KG1 (cell line): ENCODE measurements at regions not wholly inside any gene's neighbourhood (a gene's known extent, or its start where the extent isn't known, plus 50 kb on each side); places are given as distances from the start of the nearest gene placed in this dataset.
"Not testable (repeated sequence)": the region's sequence is repeated elsewhere in the genome, so short reads cannot be mapped to it uniquely, and the experiment has no call there.

Source experiments
- DNase-seq: peaks from one replicate; lab custom pipeline; 2025; lab: John Stamatoyannopoulos, UW

DNA sequence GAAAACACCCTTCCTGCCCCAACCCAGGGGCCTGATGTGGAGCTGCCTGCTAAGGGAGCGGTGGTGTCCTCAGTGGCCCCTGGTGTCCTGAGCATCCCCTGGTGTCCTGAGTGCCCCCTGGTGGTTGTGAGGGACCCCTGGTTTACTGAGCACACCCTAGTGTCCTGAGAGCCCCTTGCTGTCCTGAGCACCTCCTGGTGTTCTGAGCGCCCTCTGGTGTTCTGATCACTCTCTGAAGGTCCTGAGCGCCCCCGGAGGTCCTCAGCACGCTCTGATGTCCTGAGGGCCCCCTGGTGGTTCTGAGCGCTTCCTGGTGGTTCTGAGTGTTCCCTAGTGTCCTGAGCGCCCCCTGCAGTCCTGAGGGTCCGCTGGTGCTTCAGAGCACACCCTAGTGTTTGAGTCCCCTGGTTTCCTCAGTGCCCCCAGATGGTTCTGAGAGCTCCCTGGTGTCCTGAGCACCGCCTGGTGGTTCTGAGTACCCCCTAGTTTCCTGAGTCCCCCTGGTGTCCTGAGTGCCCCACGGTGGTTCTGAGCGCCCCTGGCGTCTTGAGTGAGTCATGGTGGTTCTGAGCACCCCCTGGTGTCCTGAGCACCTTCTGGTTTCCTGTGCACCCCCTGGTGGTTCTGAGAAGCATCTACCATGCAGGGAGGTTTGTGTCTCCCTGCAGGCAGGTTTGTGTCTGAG lies 1004.2 kb downstream of the TMEM121 start:
- no peak for DNase-seq

DNA sequence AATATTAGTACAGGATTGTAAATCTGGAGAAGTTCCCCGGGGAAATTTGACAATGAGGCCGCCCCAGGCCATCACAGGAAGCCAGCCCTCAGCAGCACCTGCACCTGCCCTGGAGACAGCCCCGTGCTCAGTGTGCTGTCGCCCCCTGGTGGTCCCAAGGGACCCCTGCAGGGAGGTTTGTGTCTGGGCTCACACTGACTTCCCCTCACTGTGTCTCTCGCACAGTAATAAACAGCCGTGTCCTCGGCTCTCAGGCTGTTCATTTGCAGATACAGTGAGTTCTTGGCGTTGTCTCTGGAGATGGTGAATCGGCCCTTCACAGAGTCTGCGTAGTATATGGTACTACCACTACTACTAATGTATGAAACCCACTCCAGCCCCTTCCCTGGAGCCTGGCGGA lies 1011.2 kb downstream of the TMEM121 start:
- not testable (repeated sequence) for DNase-seq

DNA sequence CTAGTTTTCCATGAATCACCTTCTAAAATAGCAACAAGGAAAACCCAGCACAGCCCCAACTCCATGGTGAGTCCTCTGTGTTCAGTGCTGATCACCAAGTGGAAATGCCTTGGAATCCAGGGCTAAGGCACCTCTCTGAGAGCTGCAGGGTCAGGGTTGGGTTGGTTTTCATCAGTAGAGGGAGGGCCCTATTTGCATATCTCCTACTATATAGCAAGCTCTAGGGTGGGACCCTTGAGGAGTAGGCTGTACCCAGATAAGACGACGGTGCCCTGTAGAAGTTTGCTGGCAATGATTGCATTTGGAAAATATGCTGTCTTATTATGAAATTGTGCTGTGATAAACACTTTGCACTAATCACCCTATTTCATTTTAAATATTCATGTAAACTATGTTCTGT lies 1011.8 kb downstream of the TMEM121 start:
- no peak for DNase-seq

DNA sequence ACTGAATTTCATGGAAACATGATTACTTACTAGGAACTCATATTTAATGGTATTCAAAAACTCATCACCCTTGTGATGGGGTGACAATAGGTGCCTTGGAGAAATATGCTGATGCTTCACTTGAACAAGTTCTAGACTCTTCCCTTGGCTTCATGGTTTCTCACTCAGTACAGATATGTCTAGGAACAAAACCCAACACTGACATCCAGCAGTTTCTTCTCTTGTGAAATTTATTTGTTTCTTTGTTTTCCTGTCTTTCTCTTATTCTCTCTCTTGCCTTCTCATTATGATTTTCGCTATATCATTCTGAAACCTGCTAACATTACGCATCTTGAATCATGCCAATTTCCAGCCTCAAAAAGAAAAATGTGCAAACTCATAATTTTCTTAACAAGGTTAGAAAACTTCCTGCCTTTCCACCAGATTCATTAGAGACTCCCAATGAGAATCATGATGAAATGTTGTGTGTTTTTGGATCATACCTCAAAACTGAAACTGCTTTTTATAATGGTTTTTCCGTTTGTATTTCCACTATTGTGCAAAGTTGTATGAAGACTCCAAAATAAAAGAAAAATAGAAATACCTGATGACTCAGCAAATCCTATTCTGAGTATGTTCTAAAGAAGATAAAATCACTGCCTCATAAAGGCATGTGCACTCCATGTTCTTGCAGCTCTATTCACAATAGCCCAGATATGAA lies 1021.5 kb downstream of the TMEM121 start:
- no peak for DNase-seq

DNA sequence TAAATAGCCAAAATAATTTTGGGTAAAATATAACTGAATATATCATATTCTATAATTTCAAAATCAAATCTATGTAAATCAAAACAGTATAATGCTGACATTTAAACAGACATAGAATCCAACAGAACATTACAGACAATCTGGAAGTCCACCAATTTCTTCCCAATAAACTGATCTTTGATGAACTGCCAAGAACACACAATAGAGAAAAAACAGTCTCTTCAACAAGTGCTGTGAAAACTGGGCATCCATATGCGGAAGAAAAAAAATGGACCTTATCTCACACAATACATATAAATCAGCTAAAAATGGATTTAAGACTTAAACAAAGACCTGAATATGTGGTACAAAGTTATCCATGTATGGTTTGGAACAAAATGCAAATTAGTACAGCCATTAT lies 1022.7 kb downstream of the TMEM121 start:
- no peak for DNase-seq

DNA sequence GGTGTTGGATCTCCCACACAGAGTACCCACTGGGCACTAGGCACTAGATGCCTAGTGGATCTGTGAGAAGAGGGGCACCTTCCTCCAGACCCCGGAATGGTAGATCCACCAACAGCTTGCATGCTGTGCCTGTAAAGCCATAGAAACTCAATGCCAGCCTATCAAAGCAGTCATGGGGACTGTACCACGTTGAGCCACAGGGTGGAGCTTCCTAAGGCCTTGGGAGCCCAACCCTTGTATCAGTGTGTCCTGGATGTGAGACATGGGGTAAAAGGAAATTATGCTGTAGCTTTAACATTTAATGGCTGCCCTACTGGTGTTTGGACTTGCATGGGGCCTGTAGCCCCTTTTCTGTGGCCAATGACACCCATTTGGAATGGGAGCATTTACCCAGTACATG lies 1024.9 kb downstream of the TMEM121 start:
- no peak for DNase-seq

DNA sequence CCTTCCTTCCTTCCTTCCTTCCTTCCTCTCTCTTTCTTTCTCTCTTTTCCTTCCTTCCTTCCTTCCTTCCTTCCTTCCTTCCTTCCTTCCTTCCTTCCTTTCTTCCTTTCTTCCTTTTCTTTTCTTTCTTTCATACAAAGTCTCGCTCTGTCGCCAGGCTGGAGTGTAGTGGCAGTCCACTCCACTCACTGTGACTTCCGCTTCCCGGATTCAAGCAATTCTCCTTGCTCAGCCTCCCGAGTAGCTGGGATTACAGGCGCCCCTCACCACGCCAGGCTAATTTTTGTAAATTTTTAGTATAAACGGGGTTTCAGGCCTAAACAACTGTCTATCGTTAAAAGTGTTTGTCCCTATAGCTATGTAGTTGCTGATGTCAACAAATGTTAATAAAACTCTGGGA lies 1029.8 kb downstream of the TMEM121 start:
- DNase-seq = not testable (repeated sequence)

DNA sequence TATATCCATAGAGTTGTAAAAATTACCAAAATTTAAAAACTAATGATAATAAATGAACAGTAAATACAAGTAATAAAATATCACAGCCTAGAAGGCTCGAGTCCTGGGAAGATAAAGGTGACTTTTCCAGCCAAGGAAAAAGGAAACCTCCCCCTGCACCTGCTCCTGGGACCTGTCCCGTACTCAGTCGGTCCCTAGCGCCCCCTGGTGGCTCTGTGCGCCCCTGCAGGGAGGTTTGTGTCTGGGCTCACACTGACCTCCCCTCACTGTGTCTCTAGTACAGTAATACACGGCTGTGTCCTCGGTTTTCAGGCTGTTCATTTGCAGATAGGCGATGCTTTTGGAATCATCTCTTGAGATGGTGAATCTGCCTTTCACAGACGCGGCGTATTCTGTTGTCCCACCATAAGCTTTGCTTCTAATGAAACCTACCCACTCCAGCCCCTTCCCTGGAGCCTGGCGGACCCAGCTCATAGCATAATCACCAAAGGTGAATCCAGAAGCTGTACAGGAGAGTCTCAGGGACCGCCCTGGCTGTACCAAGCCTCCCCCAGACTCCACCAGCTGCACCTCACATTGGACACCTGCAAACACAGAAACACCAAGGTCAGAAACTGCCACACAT lies 1030.4 kb downstream of the TMEM121 start:
- no peak for DNase-seq

DNA sequence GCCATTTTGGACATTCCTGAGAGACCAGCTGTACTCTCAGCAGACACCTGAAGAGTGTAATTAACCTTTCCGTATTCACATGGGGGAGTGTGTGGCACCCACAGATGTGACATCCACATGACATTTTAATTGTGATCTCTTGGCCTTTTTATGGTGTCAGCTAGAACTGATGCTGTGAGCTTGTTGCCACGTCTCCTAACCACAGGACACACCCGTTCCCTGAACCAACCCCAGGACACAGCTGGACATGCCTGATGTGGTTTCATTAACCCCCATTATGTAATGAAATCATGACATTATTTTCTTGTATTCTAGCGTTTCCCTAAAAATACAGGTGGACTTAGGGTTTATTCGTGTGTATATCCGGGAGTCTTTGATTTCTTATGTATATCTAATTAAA lies 1036.1 kb downstream of the TMEM121 start:
- no peak for DNase-seq

DNA sequence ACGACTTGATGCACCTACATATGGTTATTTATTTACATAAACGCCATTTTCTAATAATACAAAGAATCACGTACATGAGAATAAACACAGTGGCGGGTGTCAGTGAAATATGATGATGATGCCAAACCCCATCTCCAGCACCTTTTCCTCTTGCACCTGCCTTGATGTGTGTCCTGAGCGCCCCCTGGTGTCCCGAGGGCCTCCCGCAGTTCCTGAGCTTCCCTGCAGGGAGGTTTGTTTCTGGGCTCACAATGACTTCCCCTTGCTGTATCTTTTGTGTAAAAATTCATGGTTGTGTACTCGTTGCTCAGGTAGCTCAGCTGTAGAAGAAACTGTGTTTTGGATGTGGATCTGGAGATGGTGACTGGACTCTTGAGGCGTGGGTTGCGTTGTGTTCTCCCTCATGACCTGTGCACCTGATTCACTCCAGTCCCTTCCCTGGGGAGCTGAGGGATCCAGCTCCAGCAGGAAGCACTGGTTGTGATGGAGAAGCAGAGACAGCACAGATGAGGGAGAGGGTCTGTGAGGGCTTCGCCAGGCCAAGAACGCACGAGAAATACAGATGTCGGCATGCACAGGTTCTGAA lies 1037.8 kb downstream of the TMEM121 start:
- peak; percentile 38 for DNase-seq

DNA sequence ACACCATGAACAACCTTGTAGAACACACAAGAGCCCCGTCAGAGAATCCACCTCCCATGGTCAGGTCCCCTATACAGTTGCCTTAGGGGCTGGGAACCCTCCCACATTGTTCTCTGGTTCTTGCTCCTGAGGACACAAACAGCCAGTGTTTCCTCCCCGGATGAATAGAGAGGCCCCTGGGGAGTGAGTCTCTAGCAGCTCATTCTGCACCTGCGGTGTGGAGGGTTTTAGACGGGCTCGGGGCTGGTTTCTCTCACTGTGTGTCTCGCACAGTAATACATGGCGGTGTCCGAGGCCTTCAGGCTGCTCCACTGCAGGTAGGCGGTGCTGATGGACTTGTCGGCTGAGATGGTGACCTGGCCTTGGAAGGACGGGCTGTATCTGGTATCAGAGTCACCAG lies 1052.1 kb downstream of the TMEM121 start:
- DNase-seq = no peak

DNA sequence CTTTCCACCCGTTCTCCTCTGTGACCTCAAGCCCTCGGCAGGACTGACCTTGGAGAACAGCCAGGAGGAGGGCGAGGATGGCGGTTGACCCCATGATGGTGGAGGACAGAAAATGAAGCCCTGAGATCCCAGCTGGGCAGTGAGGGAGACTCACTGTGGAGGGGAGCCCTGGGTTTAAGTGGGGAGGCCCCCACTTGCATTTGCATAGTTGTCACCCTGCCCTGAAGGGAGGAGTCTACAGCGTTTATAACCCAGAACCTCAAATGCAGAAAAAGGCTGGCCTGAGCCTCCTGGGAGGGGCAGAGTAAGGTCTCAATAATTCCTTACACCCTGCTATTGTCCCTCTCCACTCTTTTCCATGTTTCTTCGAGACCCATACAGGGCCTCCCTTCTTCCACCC lies 1052.7 kb downstream of the TMEM121 start:
- DNase-seq = no peak

DNA sequence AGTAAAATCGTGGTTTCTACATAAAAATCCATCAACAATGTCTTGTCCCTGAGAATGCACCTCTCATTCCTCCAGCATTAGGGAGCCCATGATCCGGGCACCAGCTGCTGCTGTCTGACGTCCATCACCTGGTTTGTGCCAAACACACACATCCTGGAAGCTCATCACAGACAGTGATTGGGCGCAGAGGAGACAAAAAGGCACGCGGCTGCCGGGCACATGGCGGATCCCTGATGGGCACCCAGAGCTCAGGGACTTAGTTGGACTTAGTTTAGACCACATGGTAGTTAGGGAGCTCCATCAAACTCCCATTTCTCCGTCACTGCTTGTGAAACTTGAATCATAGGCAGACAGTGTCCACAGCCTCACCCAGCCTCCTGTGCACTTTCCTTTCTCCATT lies 1059.3 kb downstream of the TMEM121 start:
- DNase-seq = no peak

DNA sequence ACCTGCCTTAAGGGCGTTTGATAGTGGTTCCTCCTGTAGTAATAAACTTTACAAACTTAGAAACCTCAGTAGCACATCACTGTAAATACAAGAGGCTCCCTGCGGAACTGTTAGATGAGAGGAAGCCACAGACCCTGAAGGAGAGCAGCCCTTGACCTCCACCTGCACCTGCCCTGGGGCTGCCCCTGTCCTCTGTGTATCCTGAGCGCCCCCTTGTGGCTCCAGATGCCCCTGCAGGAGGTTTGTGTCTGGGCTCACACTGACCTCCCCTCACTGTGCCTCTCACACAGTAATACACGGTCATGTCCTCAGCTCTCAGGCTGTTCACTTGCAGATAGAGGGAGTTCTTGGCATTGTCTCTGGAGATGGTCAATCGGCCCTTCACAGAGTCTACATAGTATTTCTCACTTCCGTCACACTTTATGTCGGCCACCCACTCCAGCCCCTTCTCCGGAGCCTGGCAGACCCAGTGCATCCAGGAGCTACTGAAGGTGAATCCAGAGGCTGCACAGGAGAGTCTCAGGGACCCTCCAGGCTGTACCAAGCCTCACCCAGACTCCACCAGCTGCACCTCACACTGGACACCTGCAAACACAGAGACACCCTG lies 1059.8 kb downstream of the TMEM121 start:
- DNase-seq = peak; percentile 18

DNA sequence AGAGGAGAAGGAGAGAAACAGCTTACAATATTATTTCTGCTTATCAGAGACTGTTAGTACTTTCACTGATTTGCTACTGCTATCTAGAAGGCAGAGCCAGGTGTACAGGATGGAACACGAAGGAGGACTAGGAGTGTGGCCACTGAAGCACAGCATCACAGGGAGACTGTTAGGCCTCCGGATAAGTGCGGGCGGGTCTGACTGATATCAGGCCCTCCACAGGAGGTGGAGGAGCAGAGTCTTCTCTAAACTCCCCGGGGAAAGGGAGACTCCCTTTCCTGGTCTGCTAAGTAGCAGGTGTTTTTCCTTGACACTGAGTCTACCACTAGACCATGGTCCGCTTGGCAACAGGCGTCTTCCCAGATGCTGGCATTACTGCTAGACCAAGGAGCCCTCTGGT lies 1065.2 kb downstream of the TMEM121 start:
- not testable (repeated sequence) for DNase-seq

DNA sequence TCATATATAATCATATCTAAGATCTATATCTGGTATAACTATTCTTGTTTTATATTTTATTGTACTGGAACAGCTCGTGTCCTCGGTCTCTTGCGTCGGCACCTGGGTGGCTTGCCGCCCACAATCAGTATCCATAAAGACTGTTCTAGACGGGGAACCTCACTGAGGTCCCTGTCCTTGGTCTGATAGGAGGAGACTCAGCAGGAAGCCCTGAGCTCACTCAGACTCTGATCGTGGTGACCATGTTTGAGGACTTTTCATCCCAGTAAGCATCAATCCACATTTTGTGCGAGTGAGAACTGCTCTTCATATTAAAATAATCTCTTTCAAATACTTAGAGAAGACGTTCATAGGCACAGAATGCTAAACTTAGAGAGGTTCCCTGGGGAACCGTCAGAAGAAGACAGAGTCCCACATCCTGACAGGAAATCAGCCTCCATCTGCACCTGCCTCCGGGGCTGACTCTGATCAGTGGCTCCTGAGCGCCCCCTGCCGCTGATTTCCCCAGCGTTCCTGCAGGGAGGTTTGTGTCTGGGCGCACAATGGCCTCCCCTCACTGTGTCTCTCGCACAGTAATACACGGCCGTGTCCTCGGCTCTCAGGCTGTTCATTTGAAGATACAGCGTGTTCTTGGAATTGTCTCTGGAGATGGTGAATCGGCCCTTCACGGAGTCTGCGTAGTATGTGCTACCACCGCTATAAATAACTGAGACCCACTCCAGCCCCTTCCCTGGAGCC lies 1065.9 kb downstream of the TMEM121 start:
- DNase-seq = not testable (repeated sequence)

DNA sequence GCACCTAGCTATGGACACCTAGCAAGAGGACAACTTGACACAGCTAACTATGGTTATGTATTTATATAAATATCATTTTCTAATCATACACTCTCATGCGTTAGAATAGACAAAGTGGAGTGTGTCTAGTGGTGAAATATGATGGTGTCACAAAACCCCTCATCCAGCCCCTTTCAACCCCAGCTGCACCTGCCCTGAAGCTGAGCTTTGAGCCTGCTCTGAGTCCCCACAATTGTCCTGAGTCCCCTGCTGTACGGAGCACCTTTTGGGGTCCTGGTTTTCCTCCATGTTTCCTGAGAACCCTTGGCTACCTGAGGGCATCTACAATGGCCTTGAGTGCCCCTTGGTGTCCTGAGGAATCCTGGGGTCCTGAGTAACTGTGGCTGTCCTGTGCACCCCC lies 1072.8 kb downstream of the TMEM121 start:
- DNase-seq = no peak

DNA sequence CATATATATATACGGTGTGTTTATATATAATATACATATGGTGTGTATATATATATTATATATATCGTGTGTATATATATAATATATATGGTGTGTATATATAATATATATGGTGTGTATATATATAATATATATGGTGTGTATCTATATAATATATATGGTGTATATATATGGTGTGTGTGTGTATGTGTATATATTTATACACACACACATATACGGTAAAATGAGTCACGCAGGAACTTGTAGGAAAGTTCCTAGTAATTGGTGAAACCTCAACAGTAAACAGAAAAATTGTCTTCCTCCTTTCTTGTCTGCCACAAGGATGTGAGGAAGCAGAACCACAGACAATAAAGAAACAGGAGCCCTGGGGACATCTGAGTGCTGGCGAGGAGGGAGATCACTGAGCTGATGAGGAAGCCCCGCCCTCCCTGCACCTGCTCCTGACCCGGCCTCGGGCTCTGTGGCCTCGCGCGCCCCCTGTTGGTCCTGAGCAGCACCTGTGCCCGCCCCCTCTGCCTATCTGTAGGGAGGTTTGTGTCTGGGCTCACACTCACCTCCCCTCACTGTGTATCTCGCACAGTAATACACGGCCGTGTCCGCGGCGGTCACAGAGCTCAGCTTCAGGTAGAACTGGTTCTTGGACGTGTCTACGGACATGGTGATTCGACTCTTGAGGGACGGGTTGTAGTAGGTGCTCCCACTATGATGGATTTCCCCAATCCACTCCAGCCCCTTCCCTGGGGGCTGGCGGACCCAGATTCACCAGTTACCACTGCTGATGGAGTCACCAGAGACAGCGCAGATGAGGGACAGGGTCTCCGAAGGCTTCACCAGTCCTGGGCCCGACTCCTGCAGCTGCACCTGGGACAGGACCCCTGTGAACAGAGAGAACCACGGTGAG lies 1079.4 kb downstream of the TMEM121 start:
- no peak for DNase-seq

DNA sequence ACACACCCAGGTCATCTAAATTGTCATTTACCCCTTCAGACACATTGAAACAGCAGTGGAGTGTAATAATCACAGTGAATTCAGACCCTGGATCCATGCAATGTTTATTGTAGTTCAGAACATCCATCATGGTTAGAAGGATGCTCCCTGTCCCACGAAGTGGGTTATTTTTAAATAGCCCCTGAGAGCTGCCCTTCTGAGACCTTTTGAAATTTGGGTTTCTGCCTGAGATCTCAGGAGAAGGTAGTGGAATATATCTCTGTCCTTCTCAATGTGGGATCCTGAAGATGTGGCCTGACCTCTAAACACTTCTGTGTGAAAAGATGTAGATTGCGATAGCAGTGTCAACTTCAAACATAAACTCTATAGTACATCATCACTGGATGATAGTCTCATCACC lies 1080.6 kb downstream of the TMEM121 start:
- no peak for DNase-seq

DNA sequence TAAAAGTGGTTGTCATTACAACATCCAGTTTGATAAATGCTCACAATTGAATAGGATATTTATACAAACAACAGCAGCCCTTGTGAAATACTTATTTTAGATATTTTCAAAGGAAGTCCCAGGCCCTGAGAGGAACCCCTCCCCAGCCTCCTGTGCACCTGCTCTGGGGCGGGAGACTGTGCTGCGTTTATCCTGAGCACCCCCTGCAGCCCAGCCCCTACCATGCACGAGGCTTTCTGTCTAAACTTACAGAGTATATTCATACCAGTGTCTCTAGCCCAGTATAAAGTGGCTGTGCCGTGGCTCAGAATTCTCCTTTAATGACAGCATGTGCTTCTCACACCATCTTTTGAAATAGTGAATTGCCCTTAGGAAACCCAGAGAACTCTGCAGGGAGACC lies 1084.3 kb downstream of the TMEM121 start:
- no peak for DNase-seq

DNA sequence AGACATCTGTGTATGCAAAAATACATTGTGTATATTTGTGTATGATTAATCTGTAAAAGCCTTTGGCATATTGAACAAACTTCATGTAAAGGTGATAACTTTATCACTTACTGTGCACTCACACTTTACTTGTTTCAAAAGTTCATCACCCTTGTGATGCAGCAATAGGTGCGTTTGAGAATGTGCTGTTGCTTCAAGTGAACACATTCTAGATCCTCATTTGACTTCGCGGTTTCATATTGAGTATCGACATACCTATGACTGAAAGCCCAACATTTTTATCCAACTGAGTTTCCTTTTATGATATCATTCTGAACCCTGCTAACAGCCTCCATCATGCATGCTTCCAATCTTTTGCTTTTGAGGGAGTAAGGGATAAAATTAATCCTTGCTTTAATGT lies 1086.9 kb downstream of the TMEM121 start:
- no peak for DNase-seq
